ENCODE measurements at regions not wholly inside any gene's neighbourhood (a gene's known extent, or its start where the extent isn't known, plus 50 kb on each side); places are given as distances from the start of the nearest gene placed in this dataset.

DNA sequence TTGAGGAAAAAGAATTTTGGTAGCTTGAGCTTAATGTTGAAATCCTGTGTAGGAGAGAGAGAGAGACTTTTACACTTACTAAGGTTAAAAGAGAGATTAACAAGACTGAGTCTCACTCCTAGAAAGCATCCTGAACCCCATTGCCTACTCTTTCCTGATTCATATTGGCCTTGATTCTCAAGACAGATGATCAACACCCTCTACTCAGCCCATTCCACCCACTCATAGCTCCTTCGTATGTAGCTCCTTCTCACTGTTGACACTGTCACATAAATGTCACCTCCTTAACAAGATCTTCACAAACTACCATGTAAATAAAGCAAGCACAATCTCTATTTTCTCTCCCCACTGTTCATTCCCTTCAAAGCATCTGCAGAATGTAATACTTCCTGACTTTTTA, 574.6 kb upstream of the LMCD1 start:
- Mint-ChIP-seq H3K4me3 (no peak overlapping the region), H3K36me3 (ENCODE audit: low read depth) (no peaks in the 10 kb centered on the region), H3K9me3 (no peaks in the 10 kb centered on the region), H3K4me1 (peaks cover 7% of the 10 kb centered on the region), H3K27me3 (ENCODE audit: low read depth) (no peaks in the 10 kb centered on the region), H3K27ac (no peak overlapping the region)
- no peak for TF ChIP-seq CTCF (IDR thresholded peaks at IDR 0.05; ENCODE audit: unreplicated experiment in 3 of 3)

- Mint-ChIP-seq H3K27me3 (ENCODE audit: low read depth) (no peaks in the 10 kb centered on the region), H3K36me3 (ENCODE audit: low read depth) (no peaks in the 10 kb centered on the region), H3K27ac (no peak overlapping the region), H3K4me1 (peaks cover 7% of the 10 kb centered on the region), H3K4me3 (no peak overlapping the region), H3K9me3 (no peaks in the 10 kb centered on the region)
- TF ChIP-seq CTCF (IDR thresholded peaks at IDR 0.05; ENCODE audit: unreplicated experiment in 3 of 3): no peak
Observed at GRCh38 chr3:7927864-7928263, 573.8 kb upstream of the LMCD1 start.

DNA sequence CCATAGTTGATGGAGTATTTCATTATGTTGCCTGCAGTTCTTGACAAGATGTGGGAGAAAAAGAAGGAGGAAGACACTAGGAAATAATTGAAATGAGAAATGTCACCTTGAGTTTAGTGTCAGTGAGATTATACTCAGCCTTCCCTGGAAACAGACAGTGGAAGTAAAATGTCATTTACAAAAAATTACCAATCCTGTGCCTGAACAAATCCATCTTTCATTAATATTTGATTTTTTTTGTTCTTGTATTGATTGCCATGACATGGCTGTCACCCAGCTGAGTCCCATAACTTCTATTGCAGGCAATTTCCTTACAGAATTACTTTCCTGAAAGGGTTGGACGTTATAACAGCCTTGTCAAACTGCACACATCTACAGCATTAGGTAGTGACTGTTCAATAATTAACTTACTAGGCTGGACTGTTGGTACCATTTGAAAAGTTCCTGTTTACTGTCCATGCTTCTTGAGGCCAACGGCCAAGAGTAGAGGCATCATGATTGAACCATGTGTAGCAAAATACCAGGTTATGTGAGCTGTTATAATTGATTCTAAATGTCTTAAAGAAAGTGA, 572.2 kb upstream of the LMCD1 start:
- Mint-ChIP-seq H3K9me3 (peaks cover 4% of the 10 kb centered on the region), H3K27me3 (ENCODE audit: low read depth) (no peaks in the 10 kb centered on the region), H3K4me3 (no peak overlapping the region), H3K36me3 (ENCODE audit: low read depth) (no peaks in the 10 kb centered on the region), H3K4me1 (no peaks in the 10 kb centered on the region), H3K27ac (no peak overlapping the region)
- TF ChIP-seq CTCF (IDR thresholded peaks at IDR 0.05; ENCODE audit: unreplicated experiment in 3 of 3): no peak

- no peaks in the 10 kb centered on the region for H3K4me1 Mint-ChIP-seq
- no peak overlapping the region for H3K27ac Mint-ChIP-seq
- H3K27me3 Mint-ChIP-seq (ENCODE audit: low read depth): no peaks in the 10 kb centered on the region
- TF ChIP-seq CTCF (IDR thresholded peaks at IDR 0.05; ENCODE audit: unreplicated experiment in 3 of 3): no peak
- H3K36me3 Mint-ChIP-seq (ENCODE audit: low read depth): no peaks in the 10 kb centered on the region
- H3K9me3 Mint-ChIP-seq: peaks cover 33% of the 10 kb centered on the region
- H3K4me3 Mint-ChIP-seq: no peak overlapping the region
Observed at GRCh38 chr3:7934362-7934761, 567.3 kb upstream of the LMCD1 start.

DNA sequence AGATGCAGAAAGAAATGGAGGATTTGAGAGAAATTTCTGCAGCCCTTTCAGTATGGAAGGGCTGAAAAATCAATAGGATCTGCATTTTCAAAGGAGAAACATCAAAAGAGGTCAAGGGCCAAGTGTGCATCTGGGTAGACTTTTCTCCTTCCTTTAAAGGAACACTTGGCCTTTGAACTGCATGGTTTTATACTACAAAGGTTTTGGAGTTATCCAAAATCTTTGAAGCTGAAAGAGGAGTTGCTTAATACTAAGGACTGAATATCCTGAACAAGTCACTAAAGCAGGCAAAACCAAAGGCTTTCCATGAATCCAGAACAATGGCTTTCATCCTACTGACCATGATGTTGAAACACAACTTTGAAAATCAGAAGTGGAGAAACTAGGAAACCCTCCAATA, 553.7 kb upstream of the LMCD1 start:
- no peaks in the 10 kb centered on the region for H3K4me1 Mint-ChIP-seq
- H3K27ac Mint-ChIP-seq: no peak overlapping the region
- H3K4me3 Mint-ChIP-seq: no peak overlapping the region
- H3K27me3 Mint-ChIP-seq (ENCODE audit: low read depth): no peaks in the 10 kb centered on the region
- TF ChIP-seq CTCF (IDR thresholded peaks at IDR 0.05; ENCODE audit: unreplicated experiment in 3 of 3): no peak
- no peaks in the 10 kb centered on the region for H3K36me3 Mint-ChIP-seq (ENCODE audit: low read depth)
- no peaks in the 10 kb centered on the region for H3K9me3 Mint-ChIP-seq

- H3K27ac Mint-ChIP-seq: no peak overlapping the region
Observed at GRCh38 chr3:7950890-7951289, 550.7 kb upstream of the LMCD1 start.

More at GRCh38 chr3:7950890-7951289, 550.7 kb upstream of the LMCD1 start:
- TF ChIP-seq CTCF (IDR thresholded peaks at IDR 0.05; ENCODE audit: unreplicated experiment in 3 of 3): no peak
- Mint-ChIP-seq H3K36me3 (ENCODE audit: low read depth) (no peaks in the 10 kb centered on the region), H3K4me3 (no peak overlapping the region), H3K27me3 (ENCODE audit: low read depth) (no peaks in the 10 kb centered on the region), H3K4me1 (no peaks in the 10 kb centered on the region), H3K9me3 (no peaks in the 10 kb centered on the region)

All from nephron (organoid).